NCI-H146 treated with DMSO at 0.1 percent for 48 hours (cell line): ENCODE measurements at regions not wholly inside any gene's neighbourhood (a gene's known extent, or its start where the extent isn't known, plus 50 kb on each side); places are given as distances from the start of the nearest gene placed in this dataset.

Source experiments
- DNase-seq: peaks from one replicate; lab custom pipeline; 2025; ENCODE audit not compliant: unreplicated experiment; lab: John Stamatoyannopoulos, UW

DNA sequence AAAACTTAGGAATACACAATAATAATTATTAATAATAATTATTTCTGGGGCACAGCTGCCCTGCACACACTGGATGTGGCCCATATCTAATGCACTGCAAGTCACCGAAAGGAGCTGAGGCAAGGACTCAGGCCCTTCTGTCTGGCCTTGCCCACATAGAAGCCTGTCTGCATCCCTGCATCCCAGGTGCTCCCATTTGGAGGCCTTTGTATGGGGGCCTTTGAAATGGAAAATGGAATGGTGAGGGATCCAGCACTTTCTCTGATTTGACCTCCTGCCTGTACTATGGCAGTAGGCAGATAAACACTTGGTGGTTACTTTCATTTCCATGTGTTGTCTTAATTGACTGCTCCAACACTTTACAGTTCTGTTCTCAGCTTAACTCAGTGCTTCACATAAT is 75.7 kb upstream of the PTCHD4 start:
- no peak for DNase-seq

DNA sequence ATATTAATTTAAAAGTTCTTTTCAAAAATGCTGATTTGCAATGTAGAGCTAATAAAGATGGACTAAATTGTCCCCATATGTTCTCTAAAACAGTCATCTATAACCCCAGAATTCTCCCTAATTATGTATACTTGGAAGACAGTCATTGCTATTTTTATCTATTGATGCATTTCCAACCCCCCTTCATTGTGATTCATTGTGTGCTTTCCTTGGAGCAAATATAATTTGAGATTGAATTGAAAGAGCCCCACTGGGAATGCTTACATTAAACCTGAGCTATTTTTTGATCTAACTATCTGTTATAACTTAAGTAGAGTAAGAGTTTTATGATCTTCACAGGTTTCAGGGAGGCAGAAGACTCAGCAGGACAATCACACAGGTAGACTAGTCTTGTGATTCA is 73.7 kb upstream of the PTCHD4 start:
- peak; percentile 96 for DNase-seq

DNA sequence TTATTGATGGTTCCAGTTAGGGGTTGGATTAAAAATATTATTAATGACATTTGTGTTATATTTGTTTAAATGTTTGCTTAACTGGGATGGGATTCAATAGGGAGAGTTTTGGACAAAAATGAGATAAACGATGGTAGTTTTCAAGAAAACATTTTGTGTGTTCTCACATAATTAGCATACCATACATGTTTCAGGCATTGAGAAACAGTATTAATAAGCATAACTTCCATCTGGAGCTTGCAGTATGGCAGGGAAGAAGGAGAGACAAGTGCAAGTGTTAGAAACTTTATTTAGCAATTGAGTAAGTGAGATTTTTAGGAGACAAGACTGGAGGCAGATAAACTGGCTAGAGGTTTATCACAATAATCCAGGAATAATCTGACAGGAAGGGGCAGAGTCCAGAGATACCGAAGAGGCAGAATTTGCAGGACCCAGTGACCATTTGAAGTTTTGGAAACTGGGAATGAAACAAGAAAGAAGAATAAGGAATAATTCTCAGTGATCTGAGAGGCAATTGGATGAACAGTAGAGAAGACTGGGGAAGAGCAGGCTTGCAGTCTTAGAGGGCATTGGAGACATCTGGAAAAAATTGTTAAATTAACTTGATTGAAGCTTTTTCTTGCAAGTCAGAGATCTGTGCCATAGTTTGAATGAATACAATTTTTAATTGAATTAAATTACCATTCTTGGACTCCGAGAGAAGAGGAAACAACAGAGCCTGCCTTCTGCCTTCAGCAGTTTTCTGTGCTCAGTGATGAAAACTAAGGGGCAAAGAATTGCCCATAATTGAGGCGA is 73.0 kb upstream of the PTCHD4 start:
- DNase-seq, result no peak

DNA sequence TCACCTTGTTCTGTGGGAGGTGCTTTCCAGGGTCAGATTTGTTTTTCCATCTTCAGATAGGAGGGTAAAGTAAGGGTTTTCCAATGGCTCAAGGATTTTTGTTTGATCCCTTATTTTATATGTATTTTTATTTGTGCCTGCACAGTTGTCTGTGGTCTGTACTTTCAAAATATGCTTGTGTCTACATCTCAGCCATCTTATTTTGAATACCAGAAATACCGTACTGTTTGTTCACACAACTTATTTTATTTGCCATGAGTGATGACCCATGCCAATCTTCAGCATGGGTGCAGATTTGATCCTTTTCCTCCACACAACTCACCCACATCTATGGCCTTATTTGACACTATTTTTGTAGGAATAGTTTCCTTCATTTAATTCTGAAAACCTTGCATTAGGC is 72.2 kb upstream of the PTCHD4 start:
- no peak for DNase-seq

DNA sequence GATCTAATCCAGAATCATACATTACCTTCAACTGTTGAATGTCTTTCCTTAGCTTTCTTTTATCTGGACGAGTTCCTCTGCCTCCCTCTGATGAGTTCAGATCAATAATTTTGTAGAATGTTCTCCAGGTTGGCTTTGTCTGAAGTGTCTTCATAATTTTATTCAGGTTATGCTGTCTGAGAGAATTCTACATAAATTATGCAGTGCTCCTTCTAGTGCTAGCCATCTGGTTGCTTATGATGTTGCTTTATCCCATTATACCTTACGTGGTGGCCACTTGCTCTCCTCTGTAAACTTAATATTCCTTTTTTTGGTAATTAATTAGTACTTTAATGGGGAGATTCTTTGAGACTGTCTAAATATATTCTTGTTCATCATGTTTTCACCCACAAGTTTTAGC is 67.7 kb upstream of the PTCHD4 start:
- DNase-seq, result no peak

DNA sequence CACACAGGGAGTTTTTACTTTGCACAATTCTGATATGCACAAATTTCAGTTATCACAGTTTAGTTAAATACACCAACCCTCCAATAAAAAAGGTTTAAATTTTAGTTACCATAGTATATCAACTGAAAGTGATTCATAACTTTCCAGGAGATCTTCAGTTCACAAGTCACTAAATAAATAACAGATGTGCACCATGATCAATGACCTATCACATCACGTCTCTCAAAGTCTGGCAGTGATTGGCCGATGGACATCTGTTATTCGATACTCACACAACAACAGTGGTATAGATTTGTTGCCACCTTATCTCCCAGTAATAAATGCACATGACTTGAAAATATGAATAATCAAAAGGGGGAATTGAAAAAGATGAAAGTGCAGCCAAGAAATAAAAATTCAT is 66.8 kb upstream of the PTCHD4 start:
- DNase-seq, result no peak

DNA sequence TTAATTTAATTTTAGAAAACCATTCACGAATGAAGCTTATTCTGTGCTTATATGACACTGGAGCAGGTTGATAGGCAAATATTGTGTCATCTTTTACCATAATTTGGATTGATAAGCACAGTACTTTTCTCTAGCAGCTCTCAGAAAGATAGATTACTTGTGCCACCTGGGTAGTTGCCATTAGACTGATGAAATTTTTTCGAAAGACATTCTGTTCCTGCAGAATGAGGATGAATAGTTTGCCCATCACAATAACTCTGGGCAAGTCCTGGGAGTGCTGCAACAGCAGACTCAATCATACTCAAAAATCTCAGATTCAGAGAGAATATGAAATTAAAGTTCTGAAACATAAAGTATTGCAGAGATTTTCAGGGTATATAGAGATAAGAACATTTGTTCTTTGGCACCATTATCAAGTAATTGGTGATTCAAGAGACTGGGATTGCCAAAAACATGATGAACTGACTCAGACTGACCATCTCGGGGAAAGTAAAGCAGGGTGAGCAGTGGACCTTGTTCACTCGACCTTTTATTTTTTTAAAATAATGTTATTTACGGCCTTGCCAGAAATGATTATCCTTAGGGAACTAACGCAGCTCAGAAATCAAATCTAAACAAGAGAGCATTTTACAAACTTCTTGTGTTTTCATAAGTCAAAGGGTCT is 65.8 kb upstream of the PTCHD4 start:
- DNase-seq, result no peak

DNA sequence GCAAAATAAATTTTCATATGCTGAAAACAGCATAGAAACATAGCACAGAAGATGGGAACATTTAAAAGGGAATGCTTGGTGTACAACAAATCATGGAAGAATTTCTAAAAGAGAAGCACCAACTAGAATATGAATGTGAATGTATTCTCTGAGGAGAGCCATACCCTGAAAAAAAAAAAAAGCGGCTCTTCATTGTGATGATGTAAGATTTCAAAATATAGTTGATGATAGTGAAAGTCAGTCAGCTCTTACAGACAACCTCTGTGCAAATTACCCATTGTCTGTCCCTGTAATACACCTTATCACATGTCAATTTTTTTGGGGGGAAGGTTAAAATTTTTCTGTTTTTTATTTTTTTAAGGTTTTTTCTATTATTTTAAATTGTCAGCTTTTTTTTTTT is 58.6 kb upstream of the PTCHD4 start:
- no peak for DNase-seq
